Upper lobe of right lung (tissue), 1 donor: ENCODE measurements at regions not wholly inside any gene's neighbourhood (a gene's known extent, or its start where the extent isn't known, plus 50 kb on each side); places are given as distances from the start of the nearest gene placed in this dataset.

ENCODE experiments used
- ATAC-seq: fragments of 200-7000 bp; cut with Tn5 transposase; one replicate; pipeline ENCODE4 v1.9.1; 2020; ENCODE audit warnings: mild to moderate bottlenecking, moderate library complexity
- DNase-seq: peaks from one replicate; pipeline ENCODE4 v3.0.0-alpha.2; 2020
- H3K27ac ChIP-seq: fragments of 200-600 bp; one replicate; pipeline ENCODE4 v1.8.0; 2022
- H3K27me3 ChIP-seq: fragments of 200-600 bp; one replicate; pipeline ENCODE4 v1.8.0; 2022; ENCODE audit warnings: mild to moderate bottlenecking
- H3K36me3 ChIP-seq: fragments of 200-600 bp; one replicate; pipeline ENCODE4 v1.8.0; 2022
- H3K4me1 ChIP-seq: fragments of 200-600 bp; one replicate; pipeline ENCODE4 v1.8.0; 2022
- H3K4me3 ChIP-seq: fragments of 200-600 bp; one replicate; pipeline ENCODE4 v1.8.0; 2022; ENCODE audit warnings: mild to moderate bottlenecking
- H3K9me3 ChIP-seq: fragments of 200-600 bp; one replicate; pipeline ENCODE4 v1.8.0; 2022
- intact Hi-C: fragments of 100-400 bp; cut with DNase I; formaldehyde crosslinking; loops from one replicate; pipeline ENCODE4 v1.11.0; 2022
- TF ChIP-seq, protein P1 (sequence below): fragments of 200-600 bp; IDR thresholded peaks from one replicate; pipeline ENCODE4 v1.8.0; 2022; ENCODE audit warnings: antibody characterized with exemption
- donor health status: DM: no; HTN: yes; CAD: no; lungs with severe emphysema.

DNA sequence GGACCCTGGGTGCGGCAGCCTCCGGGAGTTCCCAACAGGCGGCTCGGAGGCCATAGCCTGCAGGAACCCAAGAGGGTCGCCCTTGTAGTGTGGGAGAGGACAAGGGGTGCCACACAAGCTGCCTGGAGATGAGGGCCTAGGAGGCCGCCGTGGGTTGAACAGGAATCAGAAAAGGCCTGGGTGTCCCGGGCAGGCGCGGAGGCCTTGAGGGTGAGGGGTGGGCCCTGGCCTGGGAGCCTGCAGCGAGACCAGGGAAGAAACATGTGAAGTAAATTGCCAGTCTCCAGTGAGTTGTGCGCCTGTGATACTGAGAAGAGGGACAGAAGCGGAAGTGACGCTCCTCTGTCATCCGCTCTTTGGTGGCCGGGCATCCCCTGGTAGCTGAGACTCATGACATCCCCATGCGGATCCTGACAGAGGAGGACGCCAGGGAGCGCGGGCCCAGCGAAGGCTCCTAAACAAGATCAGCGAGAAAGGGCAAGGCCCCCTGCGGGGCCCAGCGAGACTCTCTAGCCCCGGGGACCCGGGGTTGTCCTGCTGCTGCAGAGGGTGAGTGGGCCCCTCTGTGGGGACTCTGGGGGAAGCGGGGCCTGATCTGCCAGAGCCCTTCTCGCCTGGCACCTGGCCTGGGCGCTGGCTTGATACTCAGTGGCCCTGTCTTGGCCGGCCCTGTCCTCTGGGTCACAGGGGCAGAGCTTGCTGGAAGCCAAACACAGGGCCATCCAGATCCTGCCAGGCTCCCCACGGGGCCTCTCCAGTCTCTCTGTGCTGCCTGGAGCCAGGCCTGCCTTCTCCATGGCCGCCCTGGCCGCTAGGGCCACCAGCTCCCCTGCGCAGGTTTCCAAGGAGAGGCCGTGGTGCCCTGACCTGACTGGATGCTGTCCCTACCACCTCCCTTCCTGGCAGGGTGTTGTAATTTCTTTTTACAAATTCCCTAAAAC lies 788.4 kb downstream of the TLE4 start:
- no peaks in the 10 kb centered on the region for H3K36me3 ChIP-seq
- intact Hi-C loops = no loop called here
- no peak overlapping the region for H3K4me3 ChIP-seq
- no peaks in the 10 kb centered on the region for H3K4me1 ChIP-seq
- ATAC-seq = peak; percentile 21
- H3K27me3 ChIP-seq = no peaks in the 10 kb centered on the region
- no peak for DNase-seq
- TF ChIP-seq, protein P1, sequence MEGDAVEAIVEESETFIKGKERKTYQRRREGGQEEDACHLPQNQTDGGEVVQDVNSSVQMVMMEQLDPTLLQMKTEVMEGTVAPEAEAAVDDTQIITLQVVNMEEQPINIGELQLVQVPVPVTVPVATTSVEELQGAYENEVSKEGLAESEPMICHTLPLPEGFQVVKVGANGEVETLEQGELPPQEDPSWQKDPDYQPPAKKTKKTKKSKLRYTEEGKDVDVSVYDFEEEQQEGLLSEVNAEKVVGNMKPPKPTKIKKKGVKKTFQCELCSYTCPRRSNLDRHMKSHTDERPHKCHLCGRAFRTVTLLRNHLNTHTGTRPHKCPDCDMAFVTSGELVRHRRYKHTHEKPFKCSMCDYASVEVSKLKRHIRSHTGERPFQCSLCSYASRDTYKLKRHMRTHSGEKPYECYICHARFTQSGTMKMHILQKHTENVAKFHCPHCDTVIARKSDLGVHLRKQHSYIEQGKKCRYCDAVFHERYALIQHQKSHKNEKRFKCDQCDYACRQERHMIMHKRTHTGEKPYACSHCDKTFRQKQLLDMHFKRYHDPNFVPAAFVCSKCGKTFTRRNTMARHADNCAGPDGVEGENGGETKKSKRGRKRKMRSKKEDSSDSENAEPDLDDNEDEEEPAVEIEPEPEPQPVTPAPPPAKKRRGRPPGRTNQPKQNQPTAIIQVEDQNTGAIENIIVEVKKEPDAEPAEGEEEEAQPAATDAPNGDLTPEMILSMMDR = no peak
- no peaks in the 10 kb centered on the region for H3K9me3 ChIP-seq
- H3K27ac ChIP-seq = no peak overlapping the region

DNA sequence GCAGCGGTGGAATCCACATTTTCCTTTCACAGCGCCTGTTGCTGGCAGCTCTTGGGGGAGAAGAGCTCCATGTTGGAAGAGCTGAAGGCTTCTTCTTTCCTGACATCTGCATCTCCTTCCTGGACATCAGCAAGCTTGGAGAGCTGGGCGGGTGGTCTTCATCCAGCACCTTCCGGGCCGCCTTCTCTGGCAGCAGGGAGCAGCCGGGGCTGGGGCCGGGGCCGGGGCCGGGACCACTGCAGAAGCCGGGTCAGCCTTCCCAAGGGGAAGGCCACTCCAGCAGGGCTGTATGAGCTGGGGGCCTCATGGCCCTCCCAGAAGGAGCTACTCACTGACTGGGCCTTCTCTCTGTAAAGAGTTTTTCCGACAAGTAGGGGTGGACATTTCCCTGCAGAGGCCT lies 787.5 kb downstream of the TLE4 start:
- DNase-seq (no peak), ATAC-seq (peak; percentile 12)
- intact Hi-C loops = no loop called here
- H3K36me3 ChIP-seq = no peaks in the 10 kb centered on the region
- no peak overlapping the region for H3K4me3 ChIP-seq
- H3K27ac ChIP-seq = no peak overlapping the region
- no peaks in the 10 kb centered on the region for H3K4me1 ChIP-seq
- no peaks in the 10 kb centered on the region for H3K9me3 ChIP-seq
- TF ChIP-seq, protein P1 = no peak
- no peaks in the 10 kb centered on the region for H3K27me3 ChIP-seq

DNA sequence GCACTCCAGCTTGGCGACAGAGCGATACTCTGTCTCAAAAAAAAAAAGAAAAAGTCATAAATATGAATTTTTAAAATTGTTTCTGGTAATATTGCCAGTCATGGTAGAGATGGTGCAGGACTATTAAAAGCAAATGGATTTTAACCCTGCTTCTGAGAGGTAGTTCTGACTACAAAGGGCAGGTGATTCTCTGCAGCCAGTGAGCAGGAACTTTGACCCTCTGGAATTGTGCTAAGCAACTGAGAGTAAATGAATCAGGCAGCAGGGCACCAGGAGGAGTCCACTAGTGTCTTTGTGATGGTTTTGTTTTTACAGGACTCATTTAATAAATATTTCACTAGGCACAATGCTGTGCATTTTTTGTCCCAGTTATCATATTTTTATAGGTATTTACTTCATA lies 781.2 kb downstream of the TLE4 start:
- H3K27ac ChIP-seq = no peak overlapping the region
- H3K4me1 ChIP-seq = no peaks in the 10 kb centered on the region
- TF ChIP-seq, protein P1 = no peak
- ATAC-seq = no peak
- no peak overlapping the region for H3K4me3 ChIP-seq
- H3K36me3 ChIP-seq = no peaks in the 10 kb centered on the region
- no peaks in the 10 kb centered on the region for H3K9me3 ChIP-seq
- intact Hi-C loops = no loop called here
- DNase-seq = no peak
- H3K27me3 ChIP-seq = no peaks in the 10 kb centered on the region

DNA sequence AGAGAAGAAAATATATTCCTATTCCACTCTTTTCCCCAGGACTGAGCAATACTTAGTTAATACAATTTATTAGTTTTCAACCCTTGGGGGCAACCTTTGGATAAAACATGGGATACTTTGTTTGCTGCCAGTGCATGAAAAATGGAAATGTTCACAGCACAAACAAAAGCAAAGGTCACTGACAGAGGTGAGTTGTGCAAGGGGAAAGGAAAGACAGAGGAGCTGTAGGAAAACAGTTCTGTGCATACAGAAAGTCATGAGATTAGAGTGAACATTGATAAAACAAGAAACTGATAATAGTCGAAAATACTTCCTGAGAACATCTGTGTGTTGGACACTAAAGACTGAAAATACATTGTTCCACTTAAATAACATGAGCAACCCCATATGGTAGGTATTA lies 779.8 kb downstream of the TLE4 start:
- no peak for DNase-seq
- Histone ChIP-seq H3K27me3 (no peaks in the 10 kb centered on the region), H3K9me3 (no peaks in the 10 kb centered on the region), H3K27ac (no peak overlapping the region), H3K4me3 (no peak overlapping the region), H3K36me3 (no peaks in the 10 kb centered on the region), H3K4me1 (no peaks in the 10 kb centered on the region)
- no peak for ATAC-seq
- TF ChIP-seq, protein P1 = no peak
- intact Hi-C loops = no loop called here

DNA sequence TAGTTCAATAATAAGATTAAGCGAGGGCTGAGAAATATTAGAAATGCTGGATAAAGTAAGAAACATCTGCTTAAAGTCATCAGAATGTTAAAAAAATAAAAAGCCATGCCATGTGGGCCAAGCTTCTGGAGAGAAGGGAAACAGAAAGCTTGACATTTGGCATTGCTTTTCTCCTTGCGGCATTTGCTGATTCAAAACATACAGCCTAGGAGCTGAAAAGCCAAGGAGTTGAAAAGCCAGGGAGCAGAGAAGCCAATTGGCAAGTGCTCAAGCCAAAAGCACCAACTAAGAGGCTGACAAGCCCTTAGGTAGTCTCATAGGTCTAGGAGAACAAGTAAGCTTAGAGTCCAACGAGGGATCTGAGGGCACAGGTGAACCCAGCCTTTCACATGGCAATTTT lies 754.3 kb downstream of the TLE4 start:
- DNase-seq (no peak), ATAC-seq (no peak)
- TF ChIP-seq, protein P1 = no peak
- Histone ChIP-seq H3K4me1 (no peaks in the 10 kb centered on the region), H3K27ac (no peak overlapping the region), H3K4me3 (no peak overlapping the region), H3K27me3 (no peaks in the 10 kb centered on the region), H3K36me3 (no peaks in the 10 kb centered on the region), H3K9me3 (no peaks in the 10 kb centered on the region)
- intact Hi-C loops = no loop called here
